Activated naive CD8-positive, alpha-beta T cell treated with anti-CD3 and anti-CD28 coated beads, Interleukin-2, amount 10 ng/mL, durations not matched to agents 7 days and 5 days (primary cell): ENCODE measurements at regions not wholly inside any gene's neighbourhood (a gene's known extent, or its start where the extent isn't known, plus 50 kb on each side); places are given as distances from the start of the nearest gene placed in this dataset.
"Not testable (repeated sequence)": the region's sequence is repeated elsewhere in the genome, so short reads cannot be mapped to it uniquely, and the experiment has no call there.

Experiments
- ATAC-seq: fragments of 150-1000 bp; cut with Tn5 transposase; one replicate; pipeline ENCODE4 v1.10.0; 2021; ENCODE audit warnings: low read depth, moderate library complexity
- POLR2A ChIA-PET: fragments of 350-600 bp; sonication (Branson Sonifier 250); formaldehyde crosslinking; loops from one replicate; lab custom pipeline; 2021; ENCODE audit warnings: antibody characterized with exemption; lab: Charles Lee
- DNase-seq: peaks from one replicate; pipeline ENCODE4 v3.0.0; 2021
- H3K27ac Mint-ChIP-seq: one replicate; pipeline ENCODE4 v1.8.0; 2022; ENCODE audit warnings: mild to moderate bottlenecking, mixed read lengths
- H3K27me3 Mint-ChIP-seq: one replicate; pipeline ENCODE4 v1.8.0; 2022; ENCODE audit warnings: mild to moderate bottlenecking, moderate library complexity, mixed read lengths
- H3K36me3 Mint-ChIP-seq: one replicate; pipeline ENCODE4 v1.8.0; 2021; ENCODE audit warnings: mild to moderate bottlenecking, mixed read lengths
- H3K4me1 Mint-ChIP-seq: one replicate; pipeline ENCODE4 v1.8.0; 2021; ENCODE audit warnings: mixed read lengths
- H3K4me3 Mint-ChIP-seq: one replicate; pipeline ENCODE4 v1.8.0; 2022; ENCODE audit warnings: mild to moderate bottlenecking, moderate library complexity, mixed read lengths
- H3K9me3 Mint-ChIP-seq: one replicate; pipeline ENCODE4 v1.8.0; 2021; ENCODE audit warnings: mixed read lengths

GRCh38 chr10:101280511-101280910 is 51.2 kb upstream of the LBX1 start:
- POLR2A ChIA-PET: no interaction called here
- peaks cover 4% of the 10 kb centered on the region for H3K4me1 Mint-ChIP-seq
- ATAC-seq (no peak), DNase-seq (no peak)
- no peak overlapping the region for H3K27ac Mint-ChIP-seq
- no peak overlapping the region for H3K4me3 Mint-ChIP-seq
- peaks cover 45% of the 10 kb centered on the region for H3K27me3 Mint-ChIP-seq
- peaks cover 1% of the 10 kb centered on the region for H3K36me3 Mint-ChIP-seq
- H3K9me3 Mint-ChIP-seq: no peaks in the 10 kb centered on the region

GRCh38 chr10:101280921-101281320 is 51.7 kb upstream of the LBX1 start:
- H3K4me3 Mint-ChIP-seq, ATAC-seq, H3K9me3 Mint-ChIP-seq, H3K4me1 Mint-ChIP-seq, POLR2A ChIA-PET, H3K36me3 Mint-ChIP-seq, H3K27ac Mint-ChIP-seq, DNase-seq: not testable (repeated sequence)
- peaks cover 49% of the 10 kb centered on the region for H3K27me3 Mint-ChIP-seq

GRCh38 chr10:101282947-101283346 is 53.7 kb upstream of the LBX1 start:
- no peak for DNase-seq
- Mint-ChIP-seq H3K36me3 (peaks cover 1% of the 10 kb centered on the region), H3K9me3 (no peaks in the 10 kb centered on the region), H3K4me3 (no peak overlapping the region), H3K4me1 (peaks cover 4% of the 10 kb centered on the region), H3K27me3 (peaks cover 65% of the 10 kb centered on the region), H3K27ac (no peak overlapping the region)
- POLR2A ChIA-PET: no interaction called here
- ATAC-seq: no peak

GRCh38 chr10:101283762-101284100 is 54.5 kb upstream of the LBX1 start:
- Mint-ChIP-seq H3K9me3 (no peaks in the 10 kb centered on the region), H3K36me3 (peaks cover 1% of the 10 kb centered on the region), H3K27ac (no peak overlapping the region), H3K27me3 (peaks cover 68% of the 10 kb centered on the region), H3K4me3 (peak overlapping the region; percentile 25), H3K4me1 (peaks cover 4% of the 10 kb centered on the region)
- DNase-seq (no peak), ATAC-seq (no peak)
- POLR2A ChIA-PET: no interaction called here

DNA sequence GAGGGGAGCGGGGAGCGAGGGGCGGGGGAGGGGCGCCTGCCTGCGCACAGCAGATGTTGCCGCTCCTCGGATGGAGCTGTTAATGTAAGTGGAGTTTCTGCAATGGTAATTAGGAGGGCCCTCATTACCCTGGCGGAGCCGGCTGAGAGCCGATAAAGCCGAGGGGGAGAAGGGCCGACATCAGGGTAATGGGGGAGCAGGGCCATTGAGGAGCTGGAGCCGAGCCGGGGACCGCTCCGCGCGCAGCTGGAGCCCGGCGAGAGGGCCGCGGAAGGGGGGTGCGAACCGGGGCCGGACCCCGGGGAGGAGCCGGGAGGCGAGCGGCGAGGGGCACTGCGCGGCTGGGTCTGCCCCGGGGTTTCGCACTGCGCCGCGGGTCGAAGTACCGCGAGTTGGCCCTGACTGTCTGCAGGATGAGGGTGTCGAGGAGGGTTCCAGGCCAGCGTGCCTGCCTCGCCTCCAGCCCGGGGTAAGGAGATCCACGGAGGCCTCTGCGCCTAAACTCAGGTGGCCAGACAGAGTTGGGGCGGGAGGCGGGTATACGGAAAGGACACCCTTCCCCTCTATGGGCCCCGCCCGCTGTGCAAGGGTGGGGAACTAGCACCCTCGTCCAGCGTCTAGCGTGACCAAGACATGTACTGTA is 55.0 kb upstream of the LBX1 start:
- H3K36me3 Mint-ChIP-seq: peaks cover 1% of the 10 kb centered on the region
- no peak overlapping the region for H3K4me3 Mint-ChIP-seq
- POLR2A ChIA-PET: no interaction called here
- H3K27ac Mint-ChIP-seq: no peak overlapping the region
- DNase-seq: no peak
- H3K9me3 Mint-ChIP-seq: no peaks in the 10 kb centered on the region
- H3K27me3 Mint-ChIP-seq: peaks cover 68% of the 10 kb centered on the region
- ATAC-seq: no peak
- peaks cover 4% of the 10 kb centered on the region for H3K4me1 Mint-ChIP-seq

DNA sequence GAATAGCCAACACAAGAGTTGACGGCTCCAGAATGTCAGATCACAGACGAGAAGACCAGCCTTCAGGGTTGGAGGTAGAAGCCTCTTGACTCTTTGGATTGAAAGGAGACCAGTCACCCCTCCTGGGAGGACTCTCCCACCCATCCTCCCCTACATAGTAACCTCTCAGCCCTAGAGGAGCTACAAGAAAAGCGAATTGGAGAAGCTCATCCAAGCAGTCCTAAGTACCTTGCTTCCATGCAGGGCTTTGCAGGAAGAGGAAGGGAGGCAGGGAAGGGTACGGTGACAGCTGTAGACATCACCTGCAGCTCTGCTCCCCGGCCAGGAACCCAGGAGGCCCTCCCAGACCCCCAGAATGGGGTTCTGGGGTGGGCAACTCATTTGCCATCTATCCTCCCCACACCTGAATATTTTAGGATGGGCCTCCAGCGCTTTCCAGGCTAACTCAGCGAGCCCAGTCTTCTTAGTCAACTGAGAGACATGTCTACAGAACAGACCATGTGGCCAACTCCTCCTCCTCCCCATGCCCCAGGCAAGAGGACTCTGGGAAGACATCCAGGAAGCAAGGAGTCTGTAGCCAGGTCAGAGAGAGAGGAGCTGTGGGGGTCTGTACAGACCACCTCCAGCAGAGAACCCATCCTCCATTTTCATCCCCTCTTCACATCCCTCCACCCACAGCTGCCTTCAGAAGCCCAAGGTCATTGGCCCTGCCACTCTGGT is 55.6 kb upstream of the LBX1 start:
- Mint-ChIP-seq H3K27ac (no peak overlapping the region), H3K36me3 (peaks cover 1% of the 10 kb centered on the region), H3K4me3 (no peak overlapping the region), H3K9me3 (no peaks in the 10 kb centered on the region), H3K27me3 (peaks cover 75% of the 10 kb centered on the region), H3K4me1 (peaks cover 4% of the 10 kb centered on the region)
- no peak for ATAC-seq
- POLR2A ChIA-PET: no interaction called here
- DNase-seq: no peak

- Mint-ChIP-seq H3K36me3 (peaks cover 1% of the 10 kb centered on the region), H3K27me3 (peaks cover 82% of the 10 kb centered on the region), H3K4me3 (no peak overlapping the region), H3K4me1 (peaks cover 4% of the 10 kb centered on the region), H3K9me3 (no peaks in the 10 kb centered on the region), H3K27ac (no peak overlapping the region)
- ATAC-seq (no peak), DNase-seq (no peak)
- POLR2A ChIA-PET: no interaction called here
Observed at GRCh38 chr10:101285519-101286070, 56.3 kb upstream of the LBX1 start.

GRCh38 chr10:101286248-101287046 is 57.2 kb upstream of the LBX1 start:
- H3K4me1 Mint-ChIP-seq: peaks cover 7% of the 10 kb centered on the region
- no peak overlapping the region for H3K27ac Mint-ChIP-seq
- no peak for ATAC-seq
- H3K4me3 Mint-ChIP-seq: no peak overlapping the region
- H3K27me3 Mint-ChIP-seq: peaks cover 82% of the 10 kb centered on the region
- H3K9me3 Mint-ChIP-seq: no peaks in the 10 kb centered on the region
- DNase-seq: no peak
- POLR2A ChIA-PET: interaction anchor here (1.5 kb wide), 1 partner anchor 285 kb away, joined by 3 read pairs; no protein-coding TSS in a partner anchor
- no peaks in the 10 kb centered on the region for H3K36me3 Mint-ChIP-seq

DNA sequence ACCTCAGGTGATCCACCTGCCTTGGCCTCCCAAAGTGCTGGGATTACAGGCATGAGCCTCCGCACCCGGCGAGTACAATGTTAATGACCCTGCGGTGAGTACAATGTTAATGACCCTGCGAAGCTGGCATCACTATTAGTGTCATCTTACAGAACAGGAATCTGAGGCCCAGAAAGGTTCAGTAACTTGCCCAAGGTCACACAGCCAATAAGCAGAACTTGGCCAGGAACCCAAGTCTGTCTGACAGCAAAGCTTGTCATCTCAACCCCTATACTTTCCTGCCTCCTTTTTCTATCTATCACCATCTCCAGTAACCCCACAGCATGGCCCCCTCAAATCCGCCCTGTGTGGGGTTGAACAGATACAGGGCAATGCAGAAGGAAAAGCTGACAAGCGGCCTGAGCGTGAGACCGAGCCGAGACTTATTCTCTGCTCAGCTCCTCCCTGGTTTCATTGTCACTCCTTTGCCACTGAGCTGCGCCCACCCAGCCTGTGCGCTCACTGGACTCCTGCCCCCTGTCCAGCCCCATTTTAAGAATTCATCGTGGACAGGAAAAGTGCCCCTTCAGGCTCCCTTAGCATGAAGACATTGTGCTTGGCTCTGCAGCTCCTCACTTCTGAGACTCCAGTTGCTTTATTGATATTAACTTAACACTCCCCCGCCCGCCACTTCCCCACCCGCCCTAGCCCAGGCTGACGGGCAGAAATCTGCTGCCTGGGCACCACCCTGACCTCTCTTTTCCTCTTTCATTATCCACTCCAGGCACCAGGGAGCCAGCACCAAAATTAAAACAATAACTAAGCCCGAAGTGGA is 58.1 kb upstream of the LBX1 start:
- Mint-ChIP-seq H3K36me3 (no peaks in the 10 kb centered on the region), H3K4me1 (peaks cover 9% of the 10 kb centered on the region), H3K27ac (no peak overlapping the region), H3K4me3 (no peak overlapping the region), H3K27me3 (peaks cover 83% of the 10 kb centered on the region), H3K9me3 (no peaks in the 10 kb centered on the region)
- DNase-seq (no peak), ATAC-seq (no peak)
- POLR2A ChIA-PET: interaction anchor here (1.5 kb wide), 1 partner anchor 284 kb away, joined by 3 read pairs; no protein-coding TSS in a partner anchor

DNA sequence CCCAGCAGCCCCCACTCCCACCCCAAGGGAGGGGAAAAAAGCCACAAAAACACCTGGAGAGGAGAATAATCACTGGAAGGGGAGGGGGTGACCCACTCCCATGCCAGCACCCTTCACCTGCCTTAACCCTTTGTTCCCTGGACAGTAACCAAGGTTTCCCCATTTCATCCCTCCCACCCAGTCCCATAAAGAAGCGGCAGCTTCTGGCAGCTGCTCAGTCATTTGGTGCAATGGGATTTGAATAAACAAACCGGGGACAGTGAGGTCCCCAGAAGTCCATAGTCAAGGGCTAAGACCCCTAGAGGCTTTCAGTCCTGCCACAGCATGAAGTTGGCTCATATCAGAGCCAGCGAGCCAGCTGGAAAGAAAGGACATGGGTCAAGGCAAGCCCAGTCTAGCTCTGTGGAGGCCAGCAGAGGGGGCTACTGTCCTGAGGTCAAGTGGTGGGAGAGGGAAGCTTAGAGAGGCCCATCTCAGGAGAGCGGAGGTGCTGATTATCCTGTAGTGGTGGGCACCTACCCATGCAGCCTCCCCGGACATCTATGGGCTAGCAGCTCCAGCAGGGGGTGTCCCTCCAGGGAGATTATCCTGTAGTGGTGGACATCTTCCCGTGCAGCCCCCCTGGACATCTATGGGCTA is 58.9 kb upstream of the LBX1 start:
- H3K36me3 Mint-ChIP-seq: no peaks in the 10 kb centered on the region
- POLR2A ChIA-PET: no interaction called here
- ATAC-seq (no peak), DNase-seq (no peak)
- H3K9me3 Mint-ChIP-seq: no peaks in the 10 kb centered on the region
- no peak overlapping the region for H3K4me3 Mint-ChIP-seq
- peaks cover 82% of the 10 kb centered on the region for H3K27me3 Mint-ChIP-seq
- no peak overlapping the region for H3K27ac Mint-ChIP-seq
- H3K4me1 Mint-ChIP-seq: peaks cover 9% of the 10 kb centered on the region

GRCh38 chr10:101289541-101289940 is 60.3 kb upstream of the LBX1 start:
- H3K36me3 Mint-ChIP-seq: no peaks in the 10 kb centered on the region
- POLR2A ChIA-PET: no interaction called here
- H3K27me3 Mint-ChIP-seq: peaks cover 83% of the 10 kb centered on the region
- DNase-seq (no peak), ATAC-seq (no peak)
- peaks cover 6% of the 10 kb centered on the region for H3K4me1 Mint-ChIP-seq
- H3K27ac Mint-ChIP-seq: no peak overlapping the region
- H3K4me3 Mint-ChIP-seq: no peak overlapping the region
- no peaks in the 10 kb centered on the region for H3K9me3 Mint-ChIP-seq

DNA sequence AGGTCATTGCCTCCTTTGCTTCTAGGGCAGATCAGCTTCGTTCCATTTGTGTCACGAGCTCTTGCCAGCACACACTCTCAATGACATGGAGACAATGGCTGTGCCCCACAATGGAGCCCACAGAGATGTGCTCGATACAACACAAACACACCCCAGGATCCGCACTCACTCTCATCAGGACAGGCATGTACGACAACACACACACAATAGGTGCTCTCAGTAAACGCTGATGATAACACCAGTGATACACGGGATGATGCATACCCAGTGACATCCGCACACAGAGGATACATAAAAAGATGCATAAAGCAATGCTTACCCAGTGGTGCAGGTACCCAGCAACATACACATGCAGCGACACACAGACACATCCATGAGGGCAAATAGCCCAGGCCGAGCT is 61.2 kb upstream of the LBX1 start:
- no peaks in the 10 kb centered on the region for H3K36me3 Mint-ChIP-seq
- H3K4me3 Mint-ChIP-seq: no peak overlapping the region
- no peak for DNase-seq
- H3K4me1 Mint-ChIP-seq: peaks cover 4% of the 10 kb centered on the region
- ATAC-seq: no peak
- no peak overlapping the region for H3K27ac Mint-ChIP-seq
- POLR2A ChIA-PET: no interaction called here
- no peaks in the 10 kb centered on the region for H3K9me3 Mint-ChIP-seq
- peaks cover 82% of the 10 kb centered on the region for H3K27me3 Mint-ChIP-seq
